ENCODE measurements at regions not wholly inside any gene's neighbourhood (a gene's known extent, or its start where the extent isn't known, plus 50 kb on each side); places are given as distances from the start of the nearest gene placed in this dataset.

DNA sequence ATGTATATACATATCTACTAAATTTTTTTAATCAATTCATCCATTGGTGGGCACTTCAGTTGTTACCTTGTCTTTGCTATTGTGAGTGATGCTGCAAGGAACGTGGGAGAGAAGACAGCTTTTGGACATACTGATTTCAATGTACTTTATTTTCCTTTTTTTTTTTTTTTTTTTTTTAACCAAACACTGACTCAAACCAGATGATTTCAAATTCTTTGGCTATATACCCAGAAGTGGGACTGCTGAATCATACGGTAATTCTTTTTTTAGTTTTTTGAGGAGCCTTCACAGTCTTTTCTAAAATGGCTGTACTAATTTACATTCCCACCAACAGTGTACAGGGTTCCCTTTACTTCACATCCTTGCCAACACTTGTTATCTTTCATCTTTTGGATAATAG, 204.7 kb downstream of the INSIG2 start:
- no peak for TF ChIP-seq EZH2phosphoT487 (IDR thresholded peaks at IDR 0.05)
- TF ChIP-seq, protein P1, sequence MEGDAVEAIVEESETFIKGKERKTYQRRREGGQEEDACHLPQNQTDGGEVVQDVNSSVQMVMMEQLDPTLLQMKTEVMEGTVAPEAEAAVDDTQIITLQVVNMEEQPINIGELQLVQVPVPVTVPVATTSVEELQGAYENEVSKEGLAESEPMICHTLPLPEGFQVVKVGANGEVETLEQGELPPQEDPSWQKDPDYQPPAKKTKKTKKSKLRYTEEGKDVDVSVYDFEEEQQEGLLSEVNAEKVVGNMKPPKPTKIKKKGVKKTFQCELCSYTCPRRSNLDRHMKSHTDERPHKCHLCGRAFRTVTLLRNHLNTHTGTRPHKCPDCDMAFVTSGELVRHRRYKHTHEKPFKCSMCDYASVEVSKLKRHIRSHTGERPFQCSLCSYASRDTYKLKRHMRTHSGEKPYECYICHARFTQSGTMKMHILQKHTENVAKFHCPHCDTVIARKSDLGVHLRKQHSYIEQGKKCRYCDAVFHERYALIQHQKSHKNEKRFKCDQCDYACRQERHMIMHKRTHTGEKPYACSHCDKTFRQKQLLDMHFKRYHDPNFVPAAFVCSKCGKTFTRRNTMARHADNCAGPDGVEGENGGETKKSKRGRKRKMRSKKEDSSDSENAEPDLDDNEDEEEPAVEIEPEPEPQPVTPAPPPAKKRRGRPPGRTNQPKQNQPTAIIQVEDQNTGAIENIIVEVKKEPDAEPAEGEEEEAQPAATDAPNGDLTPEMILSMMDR (IDR thresholded peaks at IDR 0.05), result no peak

Measured in neural progenitor cell (in vitro differentiated cells).